HCT116 (cell line): ENCODE measurements at regions not wholly inside any gene's neighbourhood (a gene's known extent, or its start where the extent isn't known, plus 50 kb on each side); places are given as distances from the start of the nearest gene placed in this dataset.
"Not testable (repeated sequence)": the region's sequence is repeated elsewhere in the genome, so short reads cannot be mapped to it uniquely, and the experiment has no call there.

ENCODE experiments used
- ATAC-seq: fragments of 200-7000 bp; cut with Tn5 transposase; 2 replicates; pipeline ENCODE4 v1.9.1; 2020; ENCODE audit warnings: mild to moderate bottlenecking, moderate library complexity
- BruUV-seq: library from RNA; stranded (reverse); fragments of 400-500 nt; replicated peaks from 2 replicates; lab custom pipeline; 2021; lab: Mats Ljungman, UMichigan
- CTCF ChIA-PET: fragments of 300-600 bp; sonication (Branson Sonifier 250); formaldehyde crosslinking; loops from one replicate; lab custom pipeline; 2021; ENCODE audit warnings: antibody characterized with exemption; lab: Charles Lee
- POLR2A ChIA-PET: fragments of 300-600, 350-600 bp; sonication (Branson Sonifier 250); formaldehyde crosslinking; loops from one replicate; lab custom pipeline; 2021; ENCODE audit warnings: antibody characterized with exemption; lab: Charles Lee
- RAD21 ChIA-PET, 2 experiments: fragments of 300-600 bp; sonication (Branson Sonifier 250); formaldehyde crosslinking; loops; one replicate each; lab custom pipeline; 2023; ENCODE audit warnings: low total read pairs in 2 of 2; ENCODE audit not compliant: uncharacterized antibody in 2 of 2, unreplicated experiment in 2 of 2, low non-redundant PET in 1 of 2; lab: Charles Lee
- DNase-seq: peaks from one replicate; pipeline ENCODE4 v3.0.0-alpha.2; 2010; ENCODE audit warnings: low read depth, low spot score
- H2AFZ ChIP-seq: fragments of 200-600 bp; shearing (Covaris generic), sonication (generic); 2 replicates; pipeline ENCODE4 v1.6.1; 2017; ENCODE audit warnings: low read depth, mixed run types, mixed read lengths, antibody characterized with exemption, low read length; ENCODE audit not compliant: poor library complexity, severe bottlenecking
- H3K27ac ChIP-seq: 2 replicates; pipeline ENCODE4 v1.5.1; 2012; ENCODE audit warnings: low read depth, low read length
- H3K27me3 ChIP-seq: fragments of 200-600 bp; sonication (generic); 2 replicates; pipeline ENCODE4 v1.6.1; 2016; ENCODE audit warnings: mixed run types, low read length, mixed read lengths; ENCODE audit not compliant: insufficient read depth
- H3K36me3 ChIP-seq, 2 experiments: fragments of 200-500 bp in 1 of 2; fragments of 200-600 bp in 1 of 2; sonication (Bioruptor generic) in 1 of 2; sonication (generic) in 1 of 2; 2 replicates each; pipeline versions ENCODE4 v1.5.1 to v1.6.1; 2014 to 2016; ENCODE audit warnings: low read length in 2 of 2, inconsistent platforms in 1 of 2, mixed read lengths in 1 of 2, mixed run types in 1 of 2; ENCODE audit not compliant: insufficient read depth in 2 of 2, control insufficient read depth in 1 of 2
- H3K4me1 ChIP-seq, 2 experiments: fragments of 200-600 bp in 1 of 2; sonication (generic) in 1 of 2; 2 replicates each; pipeline versions ENCODE4 v1.5.1 to v1.6.1; 2012 to 2017; ENCODE audit warnings: low read length in 2 of 2, inconsistent platforms in 1 of 2, mild to moderate bottlenecking in 1 of 2, mixed read lengths in 1 of 2, mixed run types in 1 of 2, moderate library complexity in 1 of 2; ENCODE audit not compliant: insufficient read depth in 2 of 2, control insufficient read depth in 1 of 2
- H3K4me2 ChIP-seq: fragments of 200-600 bp; sonication (generic); 2 replicates; pipeline ENCODE4 v1.6.1; 2017; ENCODE audit warnings: mixed run types, low read length, mixed read lengths
- H3K4me3 ChIP-seq, 2 experiments: fragments of 200-600 bp in 1 of 2; sonication (generic) in 1 of 2; replicated peaks in 1 of 2; 2 replicates each; pipeline ENCODE4 v1.5.1; 2011 to 2016; ENCODE audit warnings: low read length in 2 of 2, control low read depth in 1 of 2, low read depth in 1 of 2, mild to moderate bottlenecking in 1 of 2, mixed read lengths in 1 of 2, mixed run types in 1 of 2
- H3K79me2 ChIP-seq: fragments of 200-600 bp; sonication (generic); 2 replicates; pipeline ENCODE4 v1.6.1; 2017; ENCODE audit warnings: mild to moderate bottlenecking, mixed run types, low read length, moderate library complexity, mixed read lengths; ENCODE audit not compliant: insufficient read depth
- H3K9ac ChIP-seq: fragments of 200-600 bp; sonication (generic); 2 replicates; pipeline ENCODE4 v1.6.1; 2016; ENCODE audit warnings: low read length, mixed read lengths
- H3K9me2 ChIP-seq: fragments of 200-600 bp; sonication (generic), shearing (Covaris generic); 2 replicates; pipeline ENCODE4 v1.6.1; 2017; ENCODE audit warnings: mixed run types, mild to moderate bottlenecking, moderate library complexity; ENCODE audit not compliant: insufficient read depth
- H3K9me3 ChIP-seq, 2 experiments: fragments of 200-500 bp in 1 of 2; fragments of 200-600 bp in 1 of 2; sonication (Bioruptor generic) in 1 of 2; sonication (generic) in 1 of 2; 2 replicates each; pipeline ENCODE4 v1.6.1; 2014 to 2017; ENCODE audit warnings: low read length in 2 of 2, mixed read lengths in 2 of 2, inconsistent platforms in 1 of 2, low read depth in 1 of 2, mild to moderate bottlenecking in 1 of 2, mixed run types in 1 of 2, moderate library complexity in 1 of 2; ENCODE audit not compliant: control insufficient read depth in 1 of 2, insufficient read depth in 1 of 2
- H4K20me1 ChIP-seq: fragments of 200-600 bp; sonication (generic), shearing (Covaris generic); 2 replicates; pipeline ENCODE4 v1.6.1; 2017; ENCODE audit warnings: mixed run types, mild to moderate bottlenecking, moderate library complexity; ENCODE audit not compliant: insufficient read depth
- MAX ChIP-seq: IDR thresholded peaks from 2 replicates; pipeline ENCODE4 v1.6.1; 2012
- POLR2AphosphoS5 ChIP-seq: IDR thresholded peaks from 2 replicates; pipeline ENCODE4 v1.6.1; 2011; ENCODE audit warnings: mild to moderate bottlenecking, low read depth, low read length, moderate library complexity
- TCF7L2 ChIP-seq: IDR thresholded peaks from 2 replicates; pipeline ENCODE4 v1.7.0; 2011; ENCODE audit warnings: borderline replicate concordance, inconsistent platforms; ENCODE audit not compliant: insufficient read depth, insufficient read length; ENCODE audit errors: extremely low read depth
- ZBTB33 ChIP-seq: IDR thresholded peaks from 2 replicates; pipeline ENCODE4 v1.6.1; 2011; ENCODE audit warnings: mild to moderate bottlenecking, low read length, moderate library complexity; ENCODE audit not compliant: insufficient replicate concordance; ENCODE audit errors: extremely low read depth
- intact Hi-C: fragments of 100-400 bp; cut with micrococcal nuclease; formaldehyde crosslinking; loops from 2 replicates; pipeline ENCODE4 v1.10.0; 2022
- TF ChIP-seq, protein P1 (sequence below), 3 experiments: fragments of 200-600 bp in 1 of 3; sonication (generic) in 1 of 3; IDR thresholded peaks in 2 of 3; conservative IDR thresholded peaks in 1 of 3; 2 replicates each; pipeline ENCODE4 v1.5.1; 2012 to 2017; ENCODE audit warnings: low read depth in 2 of 3, low read length in 2 of 3, antibody characterized with exemption in 1 of 3, borderline replicate concordance in 1 of 3, control low read depth in 1 of 3, mild to moderate bottlenecking in 1 of 3, mixed read lengths in 1 of 3, mixed run types in 1 of 3, moderate library complexity in 1 of 3; ENCODE audit not compliant: insufficient read depth in 1 of 3
- TF ChIP-seq, protein P2 (sequence below): IDR thresholded peaks from 2 replicates; pipeline ENCODE4 v1.6.1; 2012

DNA sequence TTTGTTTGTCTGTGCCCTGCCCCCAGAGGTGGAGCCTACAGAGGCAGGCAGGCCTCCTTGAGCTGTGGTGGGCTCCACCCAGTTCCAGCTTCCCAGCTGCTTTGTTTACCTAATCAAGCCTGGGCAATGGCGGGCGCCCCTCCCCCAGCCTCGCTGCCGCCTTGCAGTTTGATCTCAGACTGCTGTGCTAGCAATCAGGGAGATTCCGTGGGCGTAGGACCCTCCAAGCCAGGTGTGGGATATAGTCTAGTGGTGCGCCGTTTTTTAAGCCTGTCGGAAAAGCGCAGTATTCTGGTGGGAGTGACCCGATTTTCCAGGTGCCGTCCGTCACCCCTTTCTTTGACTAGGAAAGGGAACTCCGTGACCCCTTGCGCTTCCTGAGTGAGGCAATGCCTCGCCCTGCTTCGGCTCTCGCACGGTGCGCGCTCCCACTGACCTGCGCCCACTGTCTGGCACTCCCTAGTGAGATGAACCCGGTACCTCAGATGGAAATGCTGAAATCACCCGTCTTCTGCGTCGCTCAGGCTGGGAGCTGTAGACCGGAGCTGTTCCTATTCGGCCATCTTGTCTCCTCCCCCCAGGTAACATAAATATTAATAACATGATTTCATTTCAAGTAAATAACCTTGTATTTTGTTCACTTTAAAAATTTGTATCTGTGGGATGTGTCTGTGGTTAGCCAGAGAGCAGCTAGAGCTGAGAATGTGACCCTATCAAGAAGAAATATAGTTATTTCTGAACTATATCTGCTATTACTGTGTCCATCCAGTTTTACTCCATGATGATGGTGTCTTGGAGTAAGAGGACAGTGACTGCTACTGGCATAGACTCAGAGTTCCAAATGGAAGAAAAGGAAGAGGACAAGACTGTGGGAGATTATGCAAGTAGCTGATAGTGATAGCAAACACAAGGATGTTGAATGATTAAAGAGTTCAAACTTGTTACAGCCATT, 305.1 kb upstream of the TCF4 start:
- H3K9ac ChIP-seq, H3K27ac ChIP-seq, H3K9me2 ChIP-seq, ATAC-seq, BruUV-seq, POLR2A ChIA-PET, H3K36me3 ChIP-seq, H3K4me2 ChIP-seq, H3K27me3 ChIP-seq, RAD21 ChIA-PET, H2AFZ ChIP-seq, CTCF ChIA-PET, H3K4me3 ChIP-seq, intact Hi-C loops, H3K79me2 ChIP-seq, H3K4me1 ChIP-seq, H4K20me1 ChIP-seq, DNase-seq: not testable (repeated sequence)
- H3K9me3 ChIP-seq: peaks cover 7 to 19% of the 10 kb centered on the region in 2 experiments; a peak in 3 of 4 replicates

GRCh38 chr18:55886886-55887285, 298.9 kb upstream of the TCF4 start:
- DNase-seq: no peak
- Histone ChIP-seq H3K27me3 (no peaks in the 10 kb centered on the region), H3K36me3 (no peaks in the 10 kb centered on the region), H3K9ac (no peak overlapping the region), H2AFZ (no peak overlapping the region), H3K79me2 (no peaks in the 10 kb centered on the region), H3K27ac (no peak overlapping the region), H3K9me2 (no peaks in the 10 kb centered on the region), H4K20me1 (no peaks in the 10 kb centered on the region), H3K4me3 (no peak overlapping the region), H3K9me3 (no peaks in the 10 kb centered on the region; a peak in 2 of 4 replicates), H3K4me1 (no peaks in the 10 kb centered on the region), H3K4me2 (no peak overlapping the region)
- ChIA-PET RAD21 (no interaction called here), POLR2A (no interaction called here), CTCF (no interaction called here)
- TF ChIP-seq TCF7L2: no peak
- no peak for TF ChIP-seq POLR2AphosphoS5
- no peak for TF ChIP-seq MAX
- TF ChIP-seq, protein P1, sequence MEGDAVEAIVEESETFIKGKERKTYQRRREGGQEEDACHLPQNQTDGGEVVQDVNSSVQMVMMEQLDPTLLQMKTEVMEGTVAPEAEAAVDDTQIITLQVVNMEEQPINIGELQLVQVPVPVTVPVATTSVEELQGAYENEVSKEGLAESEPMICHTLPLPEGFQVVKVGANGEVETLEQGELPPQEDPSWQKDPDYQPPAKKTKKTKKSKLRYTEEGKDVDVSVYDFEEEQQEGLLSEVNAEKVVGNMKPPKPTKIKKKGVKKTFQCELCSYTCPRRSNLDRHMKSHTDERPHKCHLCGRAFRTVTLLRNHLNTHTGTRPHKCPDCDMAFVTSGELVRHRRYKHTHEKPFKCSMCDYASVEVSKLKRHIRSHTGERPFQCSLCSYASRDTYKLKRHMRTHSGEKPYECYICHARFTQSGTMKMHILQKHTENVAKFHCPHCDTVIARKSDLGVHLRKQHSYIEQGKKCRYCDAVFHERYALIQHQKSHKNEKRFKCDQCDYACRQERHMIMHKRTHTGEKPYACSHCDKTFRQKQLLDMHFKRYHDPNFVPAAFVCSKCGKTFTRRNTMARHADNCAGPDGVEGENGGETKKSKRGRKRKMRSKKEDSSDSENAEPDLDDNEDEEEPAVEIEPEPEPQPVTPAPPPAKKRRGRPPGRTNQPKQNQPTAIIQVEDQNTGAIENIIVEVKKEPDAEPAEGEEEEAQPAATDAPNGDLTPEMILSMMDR (IDR thresholded peaks at IDR 0.05 in 2 of 3, conservative IDR thresholded peaks at IDR 0.05 in 1 of 3; ENCODE audit: borderline replicate concordance in 1 of 3, insufficient read depth in 1 of 3, low read depth in 2 of 3, low read length in 2 of 3): no peak
- no peak for TF ChIP-seq ZBTB33
- TF ChIP-seq, protein P2, sequence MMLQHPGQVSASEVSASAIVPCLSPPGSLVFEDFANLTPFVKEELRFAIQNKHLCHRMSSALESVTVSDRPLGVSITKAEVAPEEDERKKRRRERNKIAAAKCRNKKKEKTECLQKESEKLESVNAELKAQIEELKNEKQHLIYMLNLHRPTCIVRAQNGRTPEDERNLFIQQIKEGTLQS: no peak
- no TSS peak for BruUV-seq
- no peak for ATAC-seq
- intact Hi-C loops: no loop called here
